Glutamatergic neuron (in vitro differentiated cells): ENCODE measurements at regions not wholly inside any gene's neighbourhood (a gene's known extent, or its start where the extent isn't known, plus 50 kb on each side); places are given as distances from the start of the nearest gene placed in this dataset.

Experiments
- DNase-seq: peaks from one replicate; pipeline ENCODE4 v3.0.0; 2022
- H3K27ac Mint-ChIP-seq: one replicate; pipeline ENCODE4 v1.8.0; 2020; ENCODE audit warnings: mild to moderate bottlenecking, mixed read lengths, inconsistent platforms; ENCODE audit not compliant: unreplicated experiment
- H3K27me3 Mint-ChIP-seq: one replicate; pipeline ENCODE4 v1.8.0; 2020; ENCODE audit warnings: mild to moderate bottlenecking, moderate library complexity, mixed read lengths, inconsistent platforms; ENCODE audit not compliant: unreplicated experiment
- H3K36me3 Mint-ChIP-seq: one replicate; pipeline ENCODE4 v1.8.0; 2020; ENCODE audit warnings: mild to moderate bottlenecking, mixed read lengths, inconsistent platforms; ENCODE audit not compliant: unreplicated experiment
- H3K4me1 Mint-ChIP-seq: one replicate; pipeline ENCODE4 v1.8.0; 2020; ENCODE audit warnings: mild to moderate bottlenecking, low read depth, mixed read lengths, inconsistent platforms; ENCODE audit not compliant: unreplicated experiment
- H3K4me3 Mint-ChIP-seq: one replicate; pipeline ENCODE4 v1.8.0; 2020; ENCODE audit warnings: mild to moderate bottlenecking, mixed read lengths, inconsistent platforms; ENCODE audit not compliant: unreplicated experiment
- H3K9me3 Mint-ChIP-seq: one replicate; pipeline ENCODE4 v1.8.0; 2020; ENCODE audit warnings: mild to moderate bottlenecking, moderate library complexity, mixed read lengths, inconsistent platforms; ENCODE audit not compliant: unreplicated experiment
- CTCF ChIP-seq: fragments of 200-600 bp; sonication (generic); IDR thresholded peaks from one replicate; pipeline ENCODE4 v1.5.0; 2021; ENCODE audit not compliant: partially characterized antibody, unreplicated experiment

- no peak overlapping the region for H3K4me3 Mint-ChIP-seq
- H3K9me3 Mint-ChIP-seq: no peaks in the 10 kb centered on the region
- TF ChIP-seq CTCF: no peak
- H3K4me1 Mint-ChIP-seq: no peaks in the 10 kb centered on the region
- no peaks in the 10 kb centered on the region for H3K36me3 Mint-ChIP-seq
- DNase-seq: no peak
- H3K27me3 Mint-ChIP-seq: no peaks in the 10 kb centered on the region
- no peak overlapping the region for H3K27ac Mint-ChIP-seq
Measured at GRCh38 chr7:81333536-81333935, 414.7 kb upstream of the SEMA3C start.

- Mint-ChIP-seq H3K4me1 (no peaks in the 10 kb centered on the region), H3K27ac (no peak overlapping the region), H3K27me3 (no peaks in the 10 kb centered on the region), H3K4me3 (no peak overlapping the region), H3K36me3 (no peaks in the 10 kb centered on the region), H3K9me3 (no peaks in the 10 kb centered on the region)
- DNase-seq: no peak
- no peak for TF ChIP-seq CTCF
Measured at GRCh38 chr7:81333004-81333403, 414.2 kb upstream of the SEMA3C start.

GRCh38 chr7:81331061-81332018 lies 412.5 kb upstream of the SEMA3C start:
- TF ChIP-seq CTCF: no peak
- Mint-ChIP-seq H3K4me3 (no peak overlapping the region), H3K27me3 (no peaks in the 10 kb centered on the region), H3K9me3 (no peaks in the 10 kb centered on the region), H3K36me3 (no peaks in the 10 kb centered on the region), H3K4me1 (no peaks in the 10 kb centered on the region), H3K27ac (no peak overlapping the region)
- no peak for DNase-seq

DNA sequence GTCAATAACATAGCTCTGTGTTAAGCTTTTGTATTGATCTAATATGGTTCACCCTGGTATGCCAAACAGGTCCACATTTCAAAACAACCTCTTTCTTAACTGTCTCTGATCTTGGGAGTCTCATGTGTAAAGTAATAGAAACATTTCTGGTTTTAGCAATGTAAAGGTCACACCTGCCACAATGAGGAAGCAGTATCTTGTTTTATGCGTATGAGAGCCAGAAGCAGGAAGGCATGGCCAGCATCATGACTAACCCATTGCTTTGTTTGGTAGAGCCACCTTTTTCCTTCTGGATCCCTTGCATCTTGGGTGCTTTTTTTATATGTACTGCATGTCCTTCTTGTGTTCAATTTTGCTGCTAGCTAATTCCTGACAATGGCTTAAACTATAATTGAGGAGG lies 411.3 kb upstream of the SEMA3C start:
- H3K27ac Mint-ChIP-seq: no peak overlapping the region
- no peaks in the 10 kb centered on the region for H3K9me3 Mint-ChIP-seq
- H3K27me3 Mint-ChIP-seq: no peaks in the 10 kb centered on the region
- no peaks in the 10 kb centered on the region for H3K4me1 Mint-ChIP-seq
- no peaks in the 10 kb centered on the region for H3K36me3 Mint-ChIP-seq
- TF ChIP-seq CTCF: no peak
- no peak overlapping the region for H3K4me3 Mint-ChIP-seq
- no peak for DNase-seq
